Mesothelial cell of epicardium (in vitro differentiated cells): ENCODE measurements at regions not wholly inside any gene's neighbourhood (a gene's known extent, or its start where the extent isn't known, plus 50 kb on each side); places are given as distances from the start of the nearest gene placed in this dataset.

ENCODE experiments used
- DNase-seq, 2 experiments: peaks; one replicate each; pipeline ENCODE4 v3.0.0; 2021; ENCODE audit warnings: low spot score in 2 of 2; ENCODE audit not compliant: unreplicated experiment in 2 of 2
- H3K27ac Mint-ChIP-seq: 2 replicates; pipeline ENCODE4 v1.8.0; 2021; ENCODE audit warnings: mixed read lengths
- H3K27me3 Mint-ChIP-seq: 2 replicates; pipeline ENCODE4 v1.8.0; 2021; ENCODE audit warnings: low read depth, mixed read lengths
- H3K36me3 Mint-ChIP-seq: 2 replicates; pipeline ENCODE4 v1.8.0; 2021; ENCODE audit warnings: mixed read lengths
- H3K4me1 Mint-ChIP-seq: 2 replicates; pipeline ENCODE4 v1.8.0; 2021; ENCODE audit warnings: mixed read lengths
- H3K4me3 Mint-ChIP-seq: 2 replicates; pipeline ENCODE4 v1.8.0; 2021; ENCODE audit warnings: mild to moderate bottlenecking, moderate library complexity, mixed read lengths
- H3K9me3 Mint-ChIP-seq: 2 replicates; pipeline ENCODE4 v1.8.0; 2021; ENCODE audit warnings: mixed read lengths
- CTCF ChIP-seq: fragments of 200-600 bp; sonication (generic); IDR thresholded peaks from one replicate; pipeline ENCODE4 v1.5.0; 2021; ENCODE audit warnings: antibody characterized with exemption; ENCODE audit not compliant: unreplicated experiment

DNA sequence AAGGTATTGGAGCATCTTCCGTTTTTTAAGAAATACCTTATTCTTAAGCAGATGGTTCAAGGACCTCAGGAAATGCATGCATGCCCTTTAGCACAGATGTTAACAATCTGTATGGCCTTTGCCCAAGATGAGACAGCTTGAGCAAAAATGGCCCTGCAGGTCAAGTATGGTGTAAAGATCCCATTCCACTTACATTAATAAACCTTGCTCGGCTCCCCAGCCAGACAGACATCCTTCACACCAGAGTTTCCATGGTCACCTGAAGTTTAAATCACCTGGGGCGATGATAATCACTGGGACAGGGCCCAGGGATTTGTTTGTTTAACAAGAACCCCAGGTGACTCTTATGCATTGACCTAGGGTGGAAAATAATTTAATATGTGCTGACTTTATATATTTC lies 287.0 kb upstream of the NOCT start:
- TF ChIP-seq CTCF, result no peak
- Mint-ChIP-seq H3K27me3 (no peaks in the 10 kb centered on the region), H3K4me3 (no peak overlapping the region), H3K9me3 (peaks cover 11% of the 10 kb centered on the region), H3K27ac (no peak overlapping the region), H3K4me1 (peaks cover 10% of the 10 kb centered on the region), H3K36me3 (no peaks in the 10 kb centered on the region)
- no peak for DNase-seq

DNA sequence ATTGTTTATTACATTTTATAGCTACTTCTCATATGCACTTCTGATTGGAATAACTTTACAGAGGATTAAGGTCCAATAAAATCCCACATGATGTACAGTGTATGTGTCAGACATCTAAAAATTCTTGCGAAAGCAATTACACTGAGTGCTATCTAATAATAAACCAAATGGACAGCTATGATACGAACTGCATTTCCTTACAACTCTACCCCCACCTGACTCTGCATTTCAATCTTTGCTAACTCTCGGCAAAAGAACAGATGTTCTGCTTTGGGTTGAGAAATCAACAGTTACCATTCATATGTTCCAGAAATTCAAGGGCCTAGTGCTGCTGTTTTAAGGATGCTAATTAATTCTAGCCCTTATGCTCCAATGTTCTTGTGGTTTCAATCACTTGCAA lies 287.9 kb upstream of the NOCT start:
- Mint-ChIP-seq H3K27me3 (no peaks in the 10 kb centered on the region), H3K4me3 (no peak overlapping the region), H3K36me3 (no peaks in the 10 kb centered on the region), H3K27ac (no peak overlapping the region), H3K4me1 (peaks cover 10% of the 10 kb centered on the region), H3K9me3 (peaks cover 7% of the 10 kb centered on the region)
- no peak for DNase-seq
- no peak for TF ChIP-seq CTCF

GRCh38 chr4:138724530-138724929 lies 291.1 kb upstream of the NOCT start:
- H3K27me3 Mint-ChIP-seq, result no peaks in the 10 kb centered on the region
- DNase-seq, result no peak
- H3K36me3 Mint-ChIP-seq, result no peaks in the 10 kb centered on the region
- no peak overlapping the region for H3K27ac Mint-ChIP-seq
- peaks cover 10% of the 10 kb centered on the region for H3K4me1 Mint-ChIP-seq
- TF ChIP-seq CTCF, result no peak
- no peaks in the 10 kb centered on the region for H3K9me3 Mint-ChIP-seq
- H3K4me3 Mint-ChIP-seq, result no peak overlapping the region

DNA sequence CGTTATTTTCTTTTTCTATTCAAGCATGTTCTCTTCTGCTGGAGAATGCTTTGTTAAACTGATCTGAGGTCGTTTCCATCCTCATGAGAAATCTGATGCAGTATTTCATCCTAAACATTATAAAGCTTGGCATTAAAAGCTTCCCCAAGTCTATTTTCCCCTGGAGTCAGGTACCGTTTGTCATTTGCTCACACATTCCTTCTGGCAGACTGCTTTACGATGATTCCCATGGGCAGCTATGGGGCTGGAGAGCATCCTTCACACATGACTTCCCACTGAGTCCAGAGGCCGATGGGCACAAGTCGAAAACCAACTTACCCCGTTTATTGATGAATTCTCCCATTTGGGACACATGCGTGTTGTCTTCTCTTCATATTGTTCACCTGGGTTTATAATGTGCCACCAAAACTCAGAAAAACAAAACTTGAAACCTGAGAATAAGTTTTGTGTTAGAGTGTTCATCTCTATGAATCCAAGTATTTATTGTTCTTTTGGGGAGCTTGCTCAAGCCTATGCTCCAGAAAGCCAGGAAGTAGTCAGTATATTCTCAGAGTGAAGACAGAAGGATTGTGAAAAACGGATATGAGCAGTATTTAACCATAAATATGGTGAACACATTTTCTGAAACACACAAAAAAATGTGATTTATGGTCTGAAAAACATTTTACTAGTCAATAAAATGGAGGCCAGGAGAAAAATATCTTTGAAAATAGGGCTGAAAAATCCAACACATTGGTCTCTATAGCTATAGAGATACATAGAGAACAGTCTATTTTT lies 298.8 kb upstream of the NOCT start:
- TF ChIP-seq CTCF, result no peak

DNA sequence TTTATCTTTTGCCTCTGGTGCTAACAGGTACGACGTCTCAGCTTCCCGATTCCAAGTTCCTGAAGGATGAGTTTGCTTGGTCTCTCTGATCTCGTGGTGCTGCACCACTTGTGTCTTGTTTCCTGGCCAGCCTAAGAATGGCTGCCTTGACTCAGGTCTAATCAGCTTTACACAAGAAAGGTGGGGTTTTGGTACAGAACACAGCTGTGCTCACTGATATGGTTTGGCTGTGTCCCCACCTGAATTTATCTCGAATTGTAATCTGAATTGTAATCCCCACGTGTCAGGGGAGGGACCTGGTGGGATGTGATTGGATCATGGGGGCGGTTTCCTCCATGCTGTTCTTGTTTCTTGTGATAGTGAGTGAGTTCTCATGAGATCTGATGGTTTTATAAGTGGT lies 305.3 kb upstream of the NOCT start:
- no peak for TF ChIP-seq CTCF
- DNase-seq, result no peak
- H3K27me3 Mint-ChIP-seq, result peaks cover 3% of the 10 kb centered on the region

More for the DNA sequence above, 298.8 kb upstream of the NOCT start:
- Mint-ChIP-seq H3K9me3 (peaks cover 3% of the 10 kb centered on the region), H3K4me1 (peaks cover 2% of the 10 kb centered on the region), H3K27ac (no peak overlapping the region), H3K27me3 (no peaks in the 10 kb centered on the region), H3K36me3 (no peaks in the 10 kb centered on the region), H3K4me3 (no peak overlapping the region)
- no peak for DNase-seq

More for the DNA sequence above, 305.3 kb upstream of the NOCT start:
- Mint-ChIP-seq H3K4me1 (peaks cover 9% of the 10 kb centered on the region), H3K27ac (no peak overlapping the region), H3K4me3 (no peak overlapping the region), H3K9me3 (no peaks in the 10 kb centered on the region), H3K36me3 (no peaks in the 10 kb centered on the region)
